ENCODE measurements at regions not wholly inside any gene's neighbourhood (a gene's known extent, or its start where the extent isn't known, plus 50 kb on each side); places are given as distances from the start of the nearest gene placed in this dataset.

GRCh38 chr2:123696021-123696420, 329.1 kb upstream of the CNTNAP5 start:
- H3K9me3 ChIP-seq (replicated peaks), result peaks cover 9% of the 10 kb centered on the region
- H3K27ac ChIP-seq (replicated peaks), result no peak overlapping the region
- H3K4me3 ChIP-seq, result no peak overlapping the region
- intact Hi-C loops (cut with micrococcal nuclease), result no loop called here
- H3K27me3 ChIP-seq (ENCODE audit: low read depth), result no peaks in the 10 kb centered on the region
- no peaks in the 10 kb centered on the region for H3K36me3 ChIP-seq
- DNase-seq, result no peak
- TF ChIP-seq CTCF (IDR thresholded peaks at IDR 0.05; ENCODE audit: borderline replicate concordance), result no peak
- no peaks in the 10 kb centered on the region for H3K4me1 ChIP-seq

GRCh38 chr2:123696799-123697410, 328.2 kb upstream of the CNTNAP5 start:
- intact Hi-C loops (cut with micrococcal nuclease), result no loop called here
- H3K27ac ChIP-seq (replicated peaks), result no peak overlapping the region
- TF ChIP-seq CTCF (IDR thresholded peaks at IDR 0.05; ENCODE audit: borderline replicate concordance), result no peak
- DNase-seq, result no peak
- H3K9me3 ChIP-seq (replicated peaks), result peaks cover 9% of the 10 kb centered on the region
- no peaks in the 10 kb centered on the region for H3K36me3 ChIP-seq
- no peaks in the 10 kb centered on the region for H3K4me1 ChIP-seq
- H3K27me3 ChIP-seq (ENCODE audit: low read depth), result no peaks in the 10 kb centered on the region
- no peak overlapping the region for H3K4me3 ChIP-seq

- TF ChIP-seq CTCF (IDR thresholded peaks at IDR 0.05; ENCODE audit: borderline replicate concordance), result no peak
Observed at GRCh38 chr2:123715467-123715982, 309.6 kb upstream of the CNTNAP5 start.

DNA sequence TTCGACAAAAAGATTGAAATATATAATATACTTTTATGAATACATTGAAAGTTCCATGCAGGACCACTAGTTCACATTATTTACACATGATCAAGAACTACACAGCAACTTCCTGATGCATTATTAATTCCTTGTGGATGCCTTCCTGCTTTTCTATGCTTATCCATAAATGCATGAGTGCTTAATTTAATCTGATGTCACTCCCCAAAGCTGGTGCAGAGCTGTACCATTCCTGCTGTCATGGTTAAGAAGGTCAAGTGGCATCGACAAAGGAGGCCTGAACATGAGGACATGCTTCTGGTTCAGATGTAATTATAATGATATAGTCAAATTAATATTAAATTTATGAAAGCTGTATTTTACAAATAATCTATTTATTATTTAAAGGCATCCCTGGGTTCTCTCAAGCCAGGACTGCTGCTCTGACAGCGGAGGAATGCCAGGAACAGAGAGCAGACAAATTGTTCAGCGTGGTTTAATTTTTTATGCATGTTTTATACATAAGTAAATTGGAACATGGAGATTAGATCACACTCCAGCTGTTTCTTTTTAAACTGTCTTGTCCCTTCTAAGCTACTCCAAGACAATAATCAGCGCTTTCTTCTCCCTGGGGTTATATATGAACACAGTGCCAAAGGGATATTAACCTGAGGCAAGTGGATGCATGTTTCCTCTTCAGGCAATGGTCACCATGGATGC, 307.3 kb upstream of the CNTNAP5 start:
- H3K9me3 ChIP-seq (replicated peaks), result peaks cover 34% of the 10 kb centered on the region
- H3K27ac ChIP-seq (replicated peaks), result no peak overlapping the region
- H3K36me3 ChIP-seq, result no peaks in the 10 kb centered on the region
- DNase-seq, result no peak
- H3K4me1 ChIP-seq, result no peaks in the 10 kb centered on the region
- intact Hi-C loops (cut with micrococcal nuclease), result no loop called here
- no peak overlapping the region for H3K4me3 ChIP-seq
- TF ChIP-seq CTCF (IDR thresholded peaks at IDR 0.05; ENCODE audit: borderline replicate concordance), result no peak
- H3K27me3 ChIP-seq (ENCODE audit: low read depth), result no peaks in the 10 kb centered on the region

More at GRCh38 chr2:123715467-123715982, 309.6 kb upstream of the CNTNAP5 start:
- DNase-seq, result no peak
- intact Hi-C loops (cut with micrococcal nuclease), result no loop called here
- Histone ChIP-seq H3K4me3 (no peak overlapping the region), H3K4me1 (no peaks in the 10 kb centered on the region), H3K27me3 (ENCODE audit: low read depth) (no peaks in the 10 kb centered on the region), H3K9me3 (replicated peaks) (peaks cover 25% of the 10 kb centered on the region), H3K36me3 (no peaks in the 10 kb centered on the region), H3K27ac (replicated peaks) (no peak overlapping the region)

DNA sequence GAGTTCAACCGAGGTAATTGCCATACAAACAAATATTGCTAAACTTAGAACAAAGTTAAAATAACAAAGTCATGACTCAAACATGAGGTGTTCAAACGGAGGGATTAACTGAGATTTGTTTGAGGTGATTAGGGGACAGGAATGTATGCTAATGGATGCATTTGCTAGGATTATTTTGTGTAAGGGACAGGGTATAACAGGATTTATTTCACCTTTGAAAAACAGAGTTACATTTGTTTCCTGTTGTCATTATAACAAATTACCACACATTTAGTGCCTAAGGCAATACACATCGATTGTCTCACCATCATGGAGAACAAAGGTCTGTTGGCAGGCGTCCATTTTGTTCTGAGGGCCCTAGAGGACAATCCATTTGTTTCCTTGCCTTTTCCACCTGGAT, 304.3 kb upstream of the CNTNAP5 start:
- intact Hi-C loops (cut with micrococcal nuclease), result no loop called here
- H3K9me3 ChIP-seq (replicated peaks), result peaks cover 21% of the 10 kb centered on the region
- no peaks in the 10 kb centered on the region for H3K4me1 ChIP-seq
- no peaks in the 10 kb centered on the region for H3K27me3 ChIP-seq (ENCODE audit: low read depth)
- H3K36me3 ChIP-seq, result no peaks in the 10 kb centered on the region
- no peak overlapping the region for H3K4me3 ChIP-seq
- TF ChIP-seq CTCF (IDR thresholded peaks at IDR 0.05; ENCODE audit: borderline replicate concordance), result no peak
- no peak overlapping the region for H3K27ac ChIP-seq (replicated peaks)
- no peak for DNase-seq
